Stimulated activated CD8-positive, alpha-beta memory T cell treated with anti-CD3 and anti-CD28 coated beads, Interleukin-7, amount 100 ng/mL, for 24 hours (primary cell): ENCODE measurements at regions not wholly inside any gene's neighbourhood (a gene's known extent, or its start where the extent isn't known, plus 50 kb on each side); places are given as distances from the start of the nearest gene placed in this dataset.
"Not testable (repeated sequence)": the region's sequence is repeated elsewhere in the genome, so short reads cannot be mapped to it uniquely, and the experiment has no call there.

Experiments
- DNase-seq: peaks from one replicate; pipeline ENCODE4 v3.0.0-alpha.2; 2020; ENCODE audit warnings: low read depth

GRCh38 chr3:75242012-75242735, 422.0 kb upstream of the FRG2C start:
- DNase-seq = no peak

GRCh38 chr3:75248974-75249373, 415.2 kb upstream of the FRG2C start:
- DNase-seq = no peak

- no peak for DNase-seq
Measured at GRCh38 chr3:75254685-75255084, 409.4 kb upstream of the FRG2C start.

GRCh38 chr3:75258825-75259683, 405.1 kb upstream of the FRG2C start:
- DNase-seq = not testable (repeated sequence)

- DNase-seq = not testable (repeated sequence)
Measured at GRCh38 chr3:75260975-75261374, 403.2 kb upstream of the FRG2C start.

GRCh38 chr3:75262661-75263060, 401.5 kb upstream of the FRG2C start:
- no peak for DNase-seq

GRCh38 chr3:75265897-75266296, 398.2 kb upstream of the FRG2C start:
- DNase-seq = no peak

GRCh38 chr3:75268576-75268975, 395.6 kb upstream of the FRG2C start:
- not testable (repeated sequence) for DNase-seq

- not testable (repeated sequence) for DNase-seq
Measured at GRCh38 chr3:75272237-75272636, 391.9 kb upstream of the FRG2C start.

- no peak for DNase-seq
Measured at GRCh38 chr3:75272691-75273090, 391.4 kb upstream of the FRG2C start.

- DNase-seq = not testable (repeated sequence)
Measured at GRCh38 chr3:75285531-75286148, 378.5 kb upstream of the FRG2C start.

GRCh38 chr3:75288972-75289574, 375.1 kb upstream of the FRG2C start:
- not testable (repeated sequence) for DNase-seq

GRCh38 chr3:75294124-75294523, 370.0 kb upstream of the FRG2C start:
- DNase-seq = no peak

GRCh38 chr3:75295013-75295412, 369.1 kb upstream of the FRG2C start:
- no peak for DNase-seq

- no peak for DNase-seq
Measured at GRCh38 chr3:75296858-75297257, 367.3 kb upstream of the FRG2C start.

GRCh38 chr3:75300606-75301005, 363.5 kb upstream of the FRG2C start:
- no peak for DNase-seq

GRCh38 chr3:75301050-75301449, 363.1 kb upstream of the FRG2C start:
- not testable (repeated sequence) for DNase-seq

GRCh38 chr3:75303741-75304140, 360.4 kb upstream of the FRG2C start:
- DNase-seq = no peak

GRCh38 chr3:75305901-75306300, 358.2 kb upstream of the FRG2C start:
- no peak for DNase-seq

GRCh38 chr3:75311306-75311705, 352.8 kb upstream of the FRG2C start:
- not testable (repeated sequence) for DNase-seq

GRCh38 chr3:75312469-75312868, 351.7 kb upstream of the FRG2C start:
- DNase-seq = not testable (repeated sequence)

- not testable (repeated sequence) for DNase-seq
Measured at GRCh38 chr3:75319776-75320175, 344.4 kb upstream of the FRG2C start.
